DOHH2 (cell line): ENCODE measurements at regions not wholly inside any gene's neighbourhood (a gene's known extent, or its start where the extent isn't known, plus 50 kb on each side); places are given as distances from the start of the nearest gene placed in this dataset.

Experiments used
- EZH2phosphoT487 ChIP-seq: fragments of 200-600 bp; sonication (generic); IDR thresholded peaks from 2 replicates; pipeline ENCODE4 v1.6.1; 2017; ENCODE audit warnings: borderline replicate concordance, mild to moderate bottlenecking, antibody characterized with exemption, low read length, moderate library complexity, mixed read lengths
- TF ChIP-seq, protein P1 (sequence below): fragments of 200-600 bp; sonication (generic); IDR thresholded peaks from one replicate; pipeline ENCODE4 v1.5.1; 2014; ENCODE audit warnings: antibody characterized with exemption, mild to moderate bottlenecking, low read depth, low read length; ENCODE audit not compliant: poor library complexity, severe bottlenecking

DNA sequence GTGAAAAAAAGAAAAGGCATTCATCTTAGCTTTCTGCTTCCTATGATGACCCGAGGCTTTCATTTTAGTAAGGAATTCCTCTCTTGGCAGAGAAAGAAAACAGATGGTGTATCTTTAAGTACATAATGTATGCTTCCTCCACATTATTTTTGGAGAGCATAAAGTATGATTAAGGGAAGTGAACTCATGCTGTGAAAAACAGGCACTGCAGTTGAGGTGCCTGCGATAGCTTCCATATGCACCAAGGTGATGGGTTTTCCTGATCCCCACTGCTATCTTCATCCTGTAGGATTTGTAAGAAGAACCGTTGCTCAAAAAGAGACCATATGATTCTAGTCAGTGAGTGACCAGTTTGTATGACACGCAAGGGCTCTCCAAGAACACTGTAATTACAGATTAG, 411.5 kb upstream of the MCTP2 start:
- TF ChIP-seq, protein P1, sequence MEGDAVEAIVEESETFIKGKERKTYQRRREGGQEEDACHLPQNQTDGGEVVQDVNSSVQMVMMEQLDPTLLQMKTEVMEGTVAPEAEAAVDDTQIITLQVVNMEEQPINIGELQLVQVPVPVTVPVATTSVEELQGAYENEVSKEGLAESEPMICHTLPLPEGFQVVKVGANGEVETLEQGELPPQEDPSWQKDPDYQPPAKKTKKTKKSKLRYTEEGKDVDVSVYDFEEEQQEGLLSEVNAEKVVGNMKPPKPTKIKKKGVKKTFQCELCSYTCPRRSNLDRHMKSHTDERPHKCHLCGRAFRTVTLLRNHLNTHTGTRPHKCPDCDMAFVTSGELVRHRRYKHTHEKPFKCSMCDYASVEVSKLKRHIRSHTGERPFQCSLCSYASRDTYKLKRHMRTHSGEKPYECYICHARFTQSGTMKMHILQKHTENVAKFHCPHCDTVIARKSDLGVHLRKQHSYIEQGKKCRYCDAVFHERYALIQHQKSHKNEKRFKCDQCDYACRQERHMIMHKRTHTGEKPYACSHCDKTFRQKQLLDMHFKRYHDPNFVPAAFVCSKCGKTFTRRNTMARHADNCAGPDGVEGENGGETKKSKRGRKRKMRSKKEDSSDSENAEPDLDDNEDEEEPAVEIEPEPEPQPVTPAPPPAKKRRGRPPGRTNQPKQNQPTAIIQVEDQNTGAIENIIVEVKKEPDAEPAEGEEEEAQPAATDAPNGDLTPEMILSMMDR, result no peak
- no peak for TF ChIP-seq EZH2phosphoT487
